ENCODE measurements at regions not wholly inside any gene's neighbourhood (a gene's known extent, or its start where the extent isn't known, plus 50 kb on each side); places are given as distances from the start of the nearest gene placed in this dataset.

DNA sequence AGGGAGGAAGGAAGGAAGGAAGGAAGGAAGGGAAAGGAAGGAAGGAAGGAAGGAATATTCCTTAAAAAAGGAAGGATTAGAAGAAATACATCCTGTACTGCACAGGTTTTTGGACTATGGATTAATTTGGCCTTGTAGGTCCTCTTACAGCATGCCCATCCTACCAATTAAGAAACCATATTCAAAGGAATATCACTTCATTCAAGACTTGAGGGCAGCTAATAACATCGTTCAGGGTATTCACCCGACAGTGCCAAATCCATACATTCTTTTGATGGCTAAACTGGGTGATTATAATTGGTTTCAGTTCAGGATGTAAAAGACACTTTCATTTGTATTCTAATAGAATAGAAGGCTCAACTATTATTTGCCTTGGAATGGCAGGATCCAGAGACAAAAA, 410.3 kb downstream of the PLOD2 start:
- TF ChIP-seq POLR2AphosphoS5 (IDR thresholded peaks at IDR 0.05): no peak
- no peak for TF ChIP-seq POLR2A (IDR thresholded peaks at IDR 0.05)
- TF ChIP-seq, protein P1, sequence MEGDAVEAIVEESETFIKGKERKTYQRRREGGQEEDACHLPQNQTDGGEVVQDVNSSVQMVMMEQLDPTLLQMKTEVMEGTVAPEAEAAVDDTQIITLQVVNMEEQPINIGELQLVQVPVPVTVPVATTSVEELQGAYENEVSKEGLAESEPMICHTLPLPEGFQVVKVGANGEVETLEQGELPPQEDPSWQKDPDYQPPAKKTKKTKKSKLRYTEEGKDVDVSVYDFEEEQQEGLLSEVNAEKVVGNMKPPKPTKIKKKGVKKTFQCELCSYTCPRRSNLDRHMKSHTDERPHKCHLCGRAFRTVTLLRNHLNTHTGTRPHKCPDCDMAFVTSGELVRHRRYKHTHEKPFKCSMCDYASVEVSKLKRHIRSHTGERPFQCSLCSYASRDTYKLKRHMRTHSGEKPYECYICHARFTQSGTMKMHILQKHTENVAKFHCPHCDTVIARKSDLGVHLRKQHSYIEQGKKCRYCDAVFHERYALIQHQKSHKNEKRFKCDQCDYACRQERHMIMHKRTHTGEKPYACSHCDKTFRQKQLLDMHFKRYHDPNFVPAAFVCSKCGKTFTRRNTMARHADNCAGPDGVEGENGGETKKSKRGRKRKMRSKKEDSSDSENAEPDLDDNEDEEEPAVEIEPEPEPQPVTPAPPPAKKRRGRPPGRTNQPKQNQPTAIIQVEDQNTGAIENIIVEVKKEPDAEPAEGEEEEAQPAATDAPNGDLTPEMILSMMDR (IDR thresholded peaks at IDR 0.05): no peak

Measured in breast epithelium (tissue), 3 donors.